Neural progenitor cell (in vitro differentiated cells): ENCODE measurements at regions not wholly inside any gene's neighbourhood (a gene's known extent, or its start where the extent isn't known, plus 50 kb on each side); places are given as distances from the start of the nearest gene placed in this dataset.

Experiments used
- DNase-seq: peaks from one replicate; pipeline ENCODE4 v3.0.0-alpha.2; 2016; ENCODE audit warnings: low spot score
- H2AFZ ChIP-seq: fragments of 200-600 bp; sonication (generic); replicated peaks from 2 replicates; pipeline ENCODE4 v1.6.1; 2016; ENCODE audit warnings: antibody characterized with exemption
- H3F3A ChIP-seq: fragments of 200-600 bp; sonication (generic); 2 replicates; pipeline ENCODE4 v1.6.1; 2016; ENCODE audit warnings: antibody characterized with exemption, low read depth
- H3K27ac ChIP-seq: fragments of 200-600 bp; sonication (generic); 2 replicates; pipeline ENCODE4 v1.5.1; 2016; ENCODE audit warnings: mild to moderate bottlenecking
- H3K27me3 ChIP-seq: fragments of 200-600 bp; sonication (generic); 2 replicates; pipeline ENCODE4 v1.6.1; 2016; ENCODE audit warnings: mild to moderate bottlenecking, moderate library complexity
- H3K36me3 ChIP-seq: fragments of 200-600 bp; sonication (generic); 2 replicates; pipeline ENCODE4 v1.5.1; 2016
- H3K4me1 ChIP-seq: fragments of 200-600 bp; sonication (generic); 2 replicates; pipeline ENCODE4 v1.6.1; 2016; ENCODE audit warnings: mixed run types
- H3K4me2 ChIP-seq: fragments of 200-600 bp; sonication (generic); 2 replicates; pipeline ENCODE4 v1.6.1; 2016
- H3K4me3 ChIP-seq: fragments of 200-600 bp; sonication (generic); 2 replicates; pipeline ENCODE4 v1.5.1; 2016
- H3K79me2 ChIP-seq: fragments of 200-600 bp; sonication (generic); 2 replicates; pipeline ENCODE4 v1.6.1; 2016; ENCODE audit warnings: low read depth
- H3K9ac ChIP-seq: fragments of 200-600 bp; sonication (generic); 2 replicates; pipeline ENCODE4 v1.6.1; 2016
- H3K9me3 ChIP-seq: fragments of 200-600 bp; sonication (generic); 2 replicates; pipeline ENCODE4 v1.5.1; 2016; ENCODE audit warnings: low read depth
- H4K20me1 ChIP-seq: fragments of 200-600 bp; sonication (generic); 2 replicates; pipeline ENCODE4 v1.6.1; 2016; ENCODE audit warnings: low read depth
- H3K27ac Mint-ChIP-seq: 3 replicates; pipeline ENCODE4 v1.8.0; 2021; ENCODE audit warnings: mixed read lengths
- H3K27me3 Mint-ChIP-seq: 2 replicates; pipeline ENCODE4 v1.8.0; 2022; ENCODE audit warnings: low read depth, mild to moderate bottlenecking, inconsistent platforms, moderate library complexity, mixed read lengths; ENCODE audit not compliant: insufficient read depth
- H3K36me3 Mint-ChIP-seq: 3 replicates; pipeline ENCODE4 v1.8.0; 2021; ENCODE audit warnings: mixed read lengths
- H3K4me1 Mint-ChIP-seq: 3 replicates; pipeline ENCODE4 v1.8.0; 2021; ENCODE audit warnings: mixed read lengths
- H3K4me3 Mint-ChIP-seq: 3 replicates; pipeline ENCODE4 v1.8.0; 2021; ENCODE audit warnings: mild to moderate bottlenecking, moderate library complexity, mixed read lengths
- H3K9me3 Mint-ChIP-seq: 3 replicates; pipeline ENCODE4 v1.8.0; 2020; ENCODE audit warnings: mixed read lengths
- EZH2 ChIP-seq: fragments of 200-600 bp; sonication (generic); IDR thresholded peaks from 2 replicates; pipeline ENCODE4 v1.6.1; 2017; ENCODE audit warnings: antibody characterized with exemption, mild to moderate bottlenecking, moderate library complexity
- EZH2phosphoT487 ChIP-seq: fragments of 200-600 bp; sonication (generic); IDR thresholded peaks from 2 replicates; pipeline ENCODE4 v1.6.1; 2017; ENCODE audit warnings: antibody characterized with exemption
- TF ChIP-seq, protein P1 (sequence below): fragments of 200-600 bp; sonication (generic); IDR thresholded peaks from 2 replicates; pipeline ENCODE4 v1.5.1; 2017; ENCODE audit warnings: antibody characterized with exemption, mild to moderate bottlenecking

DNA sequence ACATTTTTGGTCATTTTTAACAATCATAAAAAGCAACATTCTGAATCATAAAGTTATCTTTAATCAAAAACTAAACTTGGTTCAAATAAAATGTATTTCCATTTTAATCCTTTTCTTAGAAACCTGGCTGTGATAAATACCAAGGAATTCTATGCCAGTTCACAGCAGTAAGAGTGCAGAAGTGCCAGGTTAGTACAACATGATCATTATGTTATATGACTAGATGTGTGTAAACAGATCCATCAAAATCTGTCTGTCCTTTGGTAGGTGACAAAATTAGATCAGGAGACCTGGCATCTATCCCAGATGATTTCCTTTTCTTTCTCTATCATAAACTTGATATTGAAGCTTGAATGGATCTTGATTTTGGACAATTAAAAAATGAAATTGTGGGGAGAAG lies 200.6 kb upstream of the STXBP6 start:
- no peaks in the 10 kb centered on the region for H3K36me3 Mint-ChIP-seq

DNA sequence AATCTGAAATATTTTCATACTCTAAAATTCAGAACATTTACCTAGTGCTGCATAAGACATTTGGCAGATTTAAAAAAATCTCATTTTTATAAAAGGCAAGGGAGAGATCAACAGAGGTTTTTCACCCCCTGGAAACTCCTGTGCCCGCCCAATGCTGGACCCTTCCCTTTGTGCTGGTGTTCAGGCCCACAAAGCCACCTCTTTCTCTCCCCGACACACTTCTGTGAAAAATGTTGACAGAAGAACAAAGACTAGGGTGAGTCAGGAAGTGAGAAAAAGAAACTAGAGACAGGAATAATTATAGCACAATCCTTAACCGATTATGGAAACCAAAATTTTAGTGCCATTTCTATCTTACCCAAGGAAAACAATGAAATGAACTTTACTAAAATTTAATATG lies 197.7 kb upstream of the STXBP6 start:
- no peak for DNase-seq
- Histone ChIP-seq H3K9me3 (no peaks in the 10 kb centered on the region), H4K20me1 (no peaks in the 10 kb centered on the region), H3K4me2 (no peak overlapping the region), H3K27me3 (no peaks in the 10 kb centered on the region), H3K79me2 (no peaks in the 10 kb centered on the region), H3K36me3 (no peaks in the 10 kb centered on the region), H3K27ac (no peak overlapping the region), H3K4me1 (no peaks in the 10 kb centered on the region), H3K4me3 (no peak overlapping the region), H2AFZ (no peak overlapping the region), H3F3A (no peaks in the 10 kb centered on the region), H3K9ac (no peak overlapping the region)
- H3K36me3 Mint-ChIP-seq: no peaks in the 10 kb centered on the region
- H3K9me3 Mint-ChIP-seq: no peaks in the 10 kb centered on the region
- TF ChIP-seq, protein P1, sequence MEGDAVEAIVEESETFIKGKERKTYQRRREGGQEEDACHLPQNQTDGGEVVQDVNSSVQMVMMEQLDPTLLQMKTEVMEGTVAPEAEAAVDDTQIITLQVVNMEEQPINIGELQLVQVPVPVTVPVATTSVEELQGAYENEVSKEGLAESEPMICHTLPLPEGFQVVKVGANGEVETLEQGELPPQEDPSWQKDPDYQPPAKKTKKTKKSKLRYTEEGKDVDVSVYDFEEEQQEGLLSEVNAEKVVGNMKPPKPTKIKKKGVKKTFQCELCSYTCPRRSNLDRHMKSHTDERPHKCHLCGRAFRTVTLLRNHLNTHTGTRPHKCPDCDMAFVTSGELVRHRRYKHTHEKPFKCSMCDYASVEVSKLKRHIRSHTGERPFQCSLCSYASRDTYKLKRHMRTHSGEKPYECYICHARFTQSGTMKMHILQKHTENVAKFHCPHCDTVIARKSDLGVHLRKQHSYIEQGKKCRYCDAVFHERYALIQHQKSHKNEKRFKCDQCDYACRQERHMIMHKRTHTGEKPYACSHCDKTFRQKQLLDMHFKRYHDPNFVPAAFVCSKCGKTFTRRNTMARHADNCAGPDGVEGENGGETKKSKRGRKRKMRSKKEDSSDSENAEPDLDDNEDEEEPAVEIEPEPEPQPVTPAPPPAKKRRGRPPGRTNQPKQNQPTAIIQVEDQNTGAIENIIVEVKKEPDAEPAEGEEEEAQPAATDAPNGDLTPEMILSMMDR: no peak
- TF ChIP-seq EZH2phosphoT487: no peak
- no peak for TF ChIP-seq EZH2
- no peaks in the 10 kb centered on the region for H3K4me1 Mint-ChIP-seq
- no peak overlapping the region for H3K4me3 Mint-ChIP-seq
- no peak overlapping the region for H3K27ac Mint-ChIP-seq
- H3K27me3 Mint-ChIP-seq: peaks cover 2% of the 10 kb centered on the region

More for the DNA sequence above, 200.6 kb upstream of the STXBP6 start:
- Histone ChIP-seq H3K4me1 (no peaks in the 10 kb centered on the region), H3K27ac (no peak overlapping the region), H3K4me2 (no peak overlapping the region), H3K79me2 (no peaks in the 10 kb centered on the region), H4K20me1 (no peaks in the 10 kb centered on the region), H3K9me3 (no peaks in the 10 kb centered on the region), H3K9ac (no peak overlapping the region), H3K27me3 (no peaks in the 10 kb centered on the region), H3K36me3 (no peaks in the 10 kb centered on the region), H2AFZ (no peak overlapping the region), H3F3A (no peaks in the 10 kb centered on the region), H3K4me3 (no peak overlapping the region)
- Mint-ChIP-seq H3K4me1 (no peaks in the 10 kb centered on the region), H3K9me3 (no peaks in the 10 kb centered on the region), H3K27ac (no peak overlapping the region), H3K4me3 (no peak overlapping the region), H3K27me3 (no peaks in the 10 kb centered on the region)
- no peak for DNase-seq
- TF ChIP-seq EZH2: no peak

DNA sequence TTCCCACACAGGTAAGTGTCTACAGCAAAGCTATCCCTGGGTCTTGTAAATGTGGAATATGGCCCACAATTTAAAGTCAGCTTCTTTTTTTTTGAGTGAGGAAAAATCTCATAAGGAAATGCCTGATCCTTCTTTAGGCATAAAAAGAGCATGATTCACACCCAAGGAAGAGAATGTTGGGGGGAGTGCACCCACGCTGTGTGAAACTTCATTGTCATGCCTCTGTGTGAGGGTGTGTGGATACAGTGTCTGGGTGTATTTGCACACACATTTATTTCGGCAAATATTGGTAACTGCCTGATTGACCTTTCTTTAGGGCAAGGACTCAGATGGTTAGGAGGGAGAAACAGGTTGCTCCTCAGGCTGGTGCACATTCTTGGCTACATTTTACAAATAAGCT lies 196.8 kb upstream of the STXBP6 start:
- H3F3A ChIP-seq: no peaks in the 10 kb centered on the region
- H3K36me3 ChIP-seq: no peaks in the 10 kb centered on the region
- H3K27me3 ChIP-seq: no peaks in the 10 kb centered on the region
- no peak overlapping the region for H3K4me3 ChIP-seq
- no peak overlapping the region for H3K4me3 Mint-ChIP-seq
- H3K4me2 ChIP-seq: no peak overlapping the region
- H2AFZ ChIP-seq: no peak overlapping the region
- TF ChIP-seq, protein P1: no peak
- TF ChIP-seq EZH2phosphoT487 (no peak), EZH2 (no peak)
- no peaks in the 10 kb centered on the region for H3K9me3 ChIP-seq
- H3K4me1 Mint-ChIP-seq: no peaks in the 10 kb centered on the region
- H3K9ac ChIP-seq: no peak overlapping the region
- no peaks in the 10 kb centered on the region for H3K4me1 ChIP-seq
- no peak overlapping the region for H3K27ac ChIP-seq
- H3K9me3 Mint-ChIP-seq: no peaks in the 10 kb centered on the region
- no peaks in the 10 kb centered on the region for H4K20me1 ChIP-seq
- H3K27ac Mint-ChIP-seq: no peak overlapping the region
- H3K27me3 Mint-ChIP-seq: peaks cover 2% of the 10 kb centered on the region
- no peaks in the 10 kb centered on the region for H3K79me2 ChIP-seq
- DNase-seq: no peak
- H3K36me3 Mint-ChIP-seq: no peaks in the 10 kb centered on the region

DNA sequence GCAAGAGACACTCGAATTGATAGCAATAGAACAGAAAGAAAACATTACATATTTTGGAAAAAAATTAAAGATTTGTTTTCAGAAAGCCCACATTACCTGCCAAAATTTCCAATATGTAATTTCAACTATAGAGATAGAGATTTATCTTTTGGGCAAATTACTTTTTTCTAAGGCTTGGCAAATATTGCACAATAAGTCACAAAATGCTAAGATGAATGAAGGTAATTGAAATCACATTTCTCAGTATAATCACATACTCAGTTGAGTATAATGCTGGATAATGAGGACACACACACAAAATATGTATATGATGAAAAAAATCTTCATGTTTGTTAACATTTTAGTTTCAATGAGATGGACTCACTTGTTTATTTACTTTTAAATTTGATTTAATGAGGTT lies 189.2 kb upstream of the STXBP6 start:
- Histone ChIP-seq H3K9me3 (no peaks in the 10 kb centered on the region), H3K27ac (no peak overlapping the region), H3K36me3 (no peaks in the 10 kb centered on the region), H3K79me2 (no peaks in the 10 kb centered on the region), H3K4me1 (no peaks in the 10 kb centered on the region), H3F3A (no peaks in the 10 kb centered on the region), H3K4me3 (no peak overlapping the region), H2AFZ (no peak overlapping the region), H4K20me1 (no peaks in the 10 kb centered on the region), H3K9ac (no peak overlapping the region), H3K27me3 (no peaks in the 10 kb centered on the region), H3K4me2 (no peak overlapping the region)
- TF ChIP-seq EZH2phosphoT487 (no peak), EZH2 (no peak)
- TF ChIP-seq, protein P1: no peak
- Mint-ChIP-seq H3K9me3 (no peaks in the 10 kb centered on the region), H3K27ac (no peak overlapping the region), H3K36me3 (no peaks in the 10 kb centered on the region), H3K27me3 (no peaks in the 10 kb centered on the region), H3K4me1 (peaks cover 8% of the 10 kb centered on the region), H3K4me3 (no peak overlapping the region)
- DNase-seq: no peak
